HG03565 (cell line): ENCODE measurements at regions not wholly inside any gene's neighbourhood (a gene's known extent, or its start where the extent isn't known, plus 50 kb on each side); places are given as distances from the start of the nearest gene placed in this dataset.
"Not testable (repeated sequence)": the region's sequence is repeated elsewhere in the genome, so short reads cannot be mapped to it uniquely, and the experiment has no call there.

Source experiments
- ATAC-seq: cut with Tn5 transposase; IDR thresholded peaks from one replicate; pipeline ENCODE4 v1.9.1; 2021; ENCODE audit warnings: mild to moderate bottlenecking, moderate library complexity; ENCODE audit not compliant: unreplicated experiment

DNA sequence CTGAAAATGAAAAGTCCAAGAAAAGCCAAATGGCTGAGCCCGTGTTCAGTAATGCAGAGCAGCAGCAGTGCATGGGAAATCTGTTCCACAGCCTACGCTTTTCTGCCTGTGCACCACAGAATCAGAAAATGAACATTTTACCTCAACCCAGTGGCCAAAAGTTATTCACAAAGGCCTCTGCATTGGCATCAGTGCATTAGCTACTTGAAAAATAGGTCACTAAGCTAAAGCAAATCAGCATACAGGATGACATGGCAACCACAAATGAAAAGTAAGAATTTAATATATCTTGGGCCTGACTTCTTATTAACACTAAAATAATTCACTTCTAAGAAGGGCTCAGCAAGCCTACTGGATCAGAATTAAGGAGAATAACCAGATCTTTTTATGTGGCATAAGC is 1145.3 kb upstream of the CHAC2 start:
- no peak for ATAC-seq

DNA sequence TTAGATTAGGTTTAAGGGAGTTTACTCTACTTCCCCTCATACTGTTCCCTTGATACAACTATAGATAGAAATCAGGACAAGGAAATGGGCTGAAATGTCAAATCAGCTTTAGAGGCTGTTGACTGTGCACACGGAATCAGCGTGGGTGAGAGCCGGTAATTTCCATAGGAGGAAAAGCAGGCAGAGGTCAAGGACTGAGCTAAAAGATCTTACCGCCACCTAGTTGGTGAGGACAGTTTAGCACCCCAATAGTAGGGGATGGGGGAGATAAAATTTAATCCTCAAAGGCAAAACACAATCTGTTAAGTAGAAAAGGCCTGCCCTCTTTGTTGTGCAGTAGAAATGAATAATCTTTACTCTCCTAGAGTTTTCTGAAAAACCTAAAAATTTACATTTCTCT is 1154.5 kb upstream of the CHAC2 start:
- ATAC-seq: no peak

DNA sequence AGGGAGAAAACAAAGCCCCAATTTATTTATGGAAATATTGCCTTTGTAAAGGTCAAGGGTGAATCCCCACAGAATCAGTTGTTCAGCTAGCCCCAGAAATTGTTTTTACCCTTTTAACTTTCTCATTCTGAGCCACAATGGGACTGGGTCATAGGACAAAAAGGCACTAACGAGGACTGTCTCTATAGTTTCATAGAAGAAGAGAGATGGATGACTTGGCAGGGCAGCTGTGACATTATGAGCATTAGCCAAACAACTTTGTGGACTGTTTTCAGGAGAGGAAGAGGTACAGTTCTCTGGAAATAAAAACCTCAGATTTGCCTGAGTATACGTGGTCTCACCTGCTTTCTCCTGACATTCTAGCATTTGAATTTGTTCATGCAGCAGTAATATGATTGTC is 1155.8 kb upstream of the CHAC2 start:
- ATAC-seq: no peak

DNA sequence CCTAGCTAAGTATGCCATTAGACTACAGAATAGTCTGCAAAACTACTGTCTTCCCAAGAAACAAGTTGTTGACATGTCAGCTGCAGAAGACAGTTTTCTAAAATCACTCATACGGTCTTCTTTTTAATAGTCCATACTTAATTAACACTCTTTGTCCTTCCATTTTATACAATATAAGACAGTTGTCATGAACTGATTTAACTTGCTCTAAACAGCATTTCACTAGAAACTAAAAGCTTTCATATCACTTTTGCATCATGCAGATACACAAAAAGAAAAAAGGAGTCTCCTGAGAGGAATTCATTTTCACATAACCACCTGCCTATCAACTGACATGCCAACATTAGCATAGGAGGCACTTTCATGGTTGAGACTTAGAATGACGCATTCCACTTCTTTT is 1159.6 kb upstream of the CHAC2 start:
- ATAC-seq: no peak

DNA sequence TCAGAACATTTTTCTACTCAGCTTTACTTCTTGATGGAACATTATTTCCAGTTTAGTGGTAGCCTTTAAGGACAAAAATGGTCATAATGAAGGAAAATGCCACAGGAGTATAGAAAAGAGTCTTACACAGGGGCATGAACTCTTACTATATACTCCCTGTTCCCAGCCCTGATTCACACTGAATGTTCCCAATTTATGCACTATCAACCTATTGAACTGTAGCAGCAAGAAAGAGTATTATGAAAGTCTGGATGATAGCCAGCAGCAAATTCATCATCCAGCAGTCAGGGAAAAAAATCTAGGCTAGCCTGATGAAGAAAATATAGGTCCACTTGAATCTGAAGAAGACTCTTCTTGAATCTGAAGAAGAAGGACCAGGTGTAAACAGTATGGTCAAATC is 1170.3 kb upstream of the CHAC2 start:
- ATAC-seq: no peak

DNA sequence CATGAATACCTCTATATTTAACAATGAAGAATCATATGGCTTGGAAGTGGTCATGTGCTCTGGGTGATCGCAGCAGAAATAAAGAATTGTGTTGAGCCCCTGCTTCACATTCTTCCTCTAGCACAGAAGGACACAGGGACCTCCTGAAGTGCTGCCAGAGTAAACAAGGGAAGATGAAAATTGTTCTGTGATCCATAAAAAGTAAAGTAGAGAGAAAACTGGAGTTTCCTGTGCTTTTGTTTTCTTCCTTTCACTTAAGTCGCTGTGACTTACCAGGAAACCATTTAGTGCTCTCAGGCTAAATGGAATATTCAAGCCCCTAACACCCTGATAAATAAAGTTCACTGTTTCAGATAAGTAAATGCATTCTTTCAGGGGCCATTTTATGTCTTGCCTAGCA is 1173.6 kb upstream of the CHAC2 start:
- no peak for ATAC-seq

DNA sequence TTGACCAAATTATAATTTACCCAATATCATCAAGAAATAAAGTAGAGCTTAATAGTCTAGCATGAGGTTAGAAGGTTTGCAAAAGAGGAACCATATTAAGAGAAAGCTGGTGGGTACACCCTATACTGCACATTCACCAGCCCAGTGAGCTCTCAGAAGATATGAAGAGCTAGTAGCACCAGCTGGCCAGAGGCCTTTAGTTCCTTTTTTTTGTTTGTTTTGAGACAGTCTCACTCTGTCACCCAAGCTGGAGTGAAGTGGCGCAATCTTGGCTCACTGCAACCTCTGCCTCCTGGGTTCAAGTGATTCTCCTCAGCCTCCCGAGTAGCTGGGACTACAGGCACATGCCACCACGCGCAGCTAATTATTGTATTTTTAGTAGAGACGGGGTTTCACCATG is 1183.5 kb upstream of the CHAC2 start:
- ATAC-seq: not testable (repeated sequence)

DNA sequence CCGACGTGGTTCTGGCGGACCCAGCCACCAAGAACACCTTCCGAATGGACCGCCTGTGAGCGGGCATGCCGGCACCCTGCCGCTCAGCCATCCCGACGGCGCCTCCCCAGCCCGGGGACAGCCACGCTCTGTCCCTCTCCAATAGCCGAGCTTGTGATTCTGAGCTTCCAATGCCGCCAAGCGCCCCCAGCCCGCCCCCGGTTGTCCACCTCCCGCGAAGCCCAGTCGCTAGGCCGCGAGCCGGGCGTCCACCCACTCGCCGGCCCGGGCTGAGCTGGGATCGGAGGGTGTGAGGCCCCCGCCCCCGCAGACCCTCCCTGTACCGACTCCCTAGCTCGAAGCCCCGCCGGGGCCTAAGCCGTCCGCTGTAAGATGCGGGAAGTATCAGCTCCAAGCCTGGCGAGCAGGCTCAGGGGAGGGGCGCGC is 1195.1 kb upstream of the CHAC2 start:
- ATAC-seq: no peak

DNA sequence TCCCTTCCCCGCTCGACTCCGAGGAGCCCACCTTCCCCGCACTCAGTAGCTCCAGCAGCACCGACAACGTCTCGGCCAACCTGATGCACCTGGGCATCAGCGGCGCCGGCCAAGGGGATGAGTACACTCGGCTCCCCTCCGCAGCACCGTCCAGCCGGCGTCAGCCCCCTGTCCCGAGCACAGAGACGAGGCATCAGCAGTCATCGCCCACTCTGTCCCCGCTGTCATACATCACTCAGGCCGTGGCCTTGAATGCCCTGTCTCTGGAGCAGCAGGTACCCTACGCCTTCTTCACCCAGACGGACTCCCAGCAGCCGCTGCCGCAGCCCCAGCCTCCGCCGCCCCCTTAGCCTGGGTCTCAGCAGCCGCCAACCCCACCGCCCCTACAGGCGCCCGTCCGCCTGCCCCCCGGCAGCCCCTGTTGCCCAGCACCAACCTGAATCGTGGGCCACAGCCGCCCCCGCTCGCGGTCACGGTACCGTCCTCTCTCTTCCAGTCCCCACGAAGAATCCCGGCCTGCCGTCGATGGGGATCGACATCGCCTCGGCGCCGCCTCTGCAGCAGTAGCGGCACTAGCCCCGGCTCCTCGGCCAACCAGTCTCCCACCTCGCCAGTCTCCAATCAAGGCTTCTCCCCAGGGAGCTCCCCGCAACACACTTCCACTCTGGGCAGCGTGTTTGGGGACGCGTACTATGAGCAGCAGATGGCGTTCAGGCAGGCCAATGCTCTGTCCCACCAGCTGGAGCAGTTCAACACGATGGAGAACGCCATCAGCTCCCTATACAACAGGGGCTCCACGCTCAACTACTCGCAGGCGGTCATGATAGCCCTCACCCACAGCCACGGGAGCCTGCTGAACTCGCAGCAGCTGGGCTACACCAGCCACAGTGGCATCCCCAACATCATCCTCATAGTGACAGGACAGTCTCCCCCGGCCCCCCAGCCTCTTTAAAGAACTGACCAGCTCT is 1195.9 kb upstream of the CHAC2 start:
- ATAC-seq: no peak

DNA sequence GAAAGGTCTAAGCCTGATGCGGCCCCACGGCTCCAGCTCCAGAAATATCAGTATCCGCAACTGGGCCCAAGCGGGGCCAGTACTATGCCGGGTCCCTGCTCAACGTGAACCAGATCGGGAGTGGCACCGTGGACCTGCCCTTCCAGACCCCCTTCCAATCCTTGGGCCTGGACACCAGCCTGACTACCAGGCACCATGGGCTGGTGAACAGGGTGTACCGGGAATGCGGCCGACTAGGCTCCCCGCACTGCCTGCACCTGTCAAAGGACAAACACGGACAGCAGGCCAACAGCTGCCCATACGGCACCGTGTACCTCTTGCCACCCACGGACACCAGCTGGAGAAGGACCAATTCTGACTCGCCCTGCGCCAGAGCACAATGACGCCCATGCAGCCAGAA is 1196.9 kb upstream of the CHAC2 start:
- no peak for ATAC-seq

DNA sequence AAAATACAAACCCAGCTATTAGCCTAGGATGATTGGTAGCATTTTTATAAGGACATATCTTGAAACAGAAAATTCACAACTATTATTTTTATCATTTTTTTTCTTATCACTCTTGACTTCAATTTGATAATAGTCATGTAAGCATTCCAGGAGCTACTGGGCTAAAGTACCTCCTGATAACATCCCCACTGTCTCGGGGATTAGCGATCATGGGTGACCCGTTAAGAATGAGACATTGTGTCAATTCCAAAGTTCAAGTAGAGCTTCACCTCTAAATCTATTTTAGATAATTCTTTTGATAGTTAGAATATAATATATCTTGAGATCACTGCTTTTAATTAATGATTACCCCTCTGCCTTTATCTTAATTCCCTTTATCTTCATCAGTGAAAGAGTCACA is 1204.5 kb upstream of the CHAC2 start:
- ATAC-seq: no peak

DNA sequence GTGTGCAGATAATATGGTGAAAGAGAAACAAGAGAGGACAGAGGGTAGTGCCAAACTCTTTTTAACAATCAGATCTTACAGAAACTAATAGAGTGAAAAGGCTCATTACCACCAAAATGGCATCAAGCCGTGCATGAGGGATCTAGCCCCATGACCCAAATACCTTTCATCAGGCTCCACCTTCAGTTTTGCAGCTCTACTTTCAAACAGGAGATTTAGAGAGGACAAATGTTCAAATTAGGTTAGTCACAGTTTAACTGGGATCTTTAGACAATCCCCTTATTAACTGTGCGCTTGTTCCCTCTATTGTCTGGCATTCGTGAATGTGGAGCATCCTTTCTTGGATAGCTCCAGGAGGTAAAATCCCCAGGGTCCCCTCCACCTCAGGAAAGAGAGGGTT is 1209.3 kb upstream of the CHAC2 start:
- ATAC-seq: no peak

DNA sequence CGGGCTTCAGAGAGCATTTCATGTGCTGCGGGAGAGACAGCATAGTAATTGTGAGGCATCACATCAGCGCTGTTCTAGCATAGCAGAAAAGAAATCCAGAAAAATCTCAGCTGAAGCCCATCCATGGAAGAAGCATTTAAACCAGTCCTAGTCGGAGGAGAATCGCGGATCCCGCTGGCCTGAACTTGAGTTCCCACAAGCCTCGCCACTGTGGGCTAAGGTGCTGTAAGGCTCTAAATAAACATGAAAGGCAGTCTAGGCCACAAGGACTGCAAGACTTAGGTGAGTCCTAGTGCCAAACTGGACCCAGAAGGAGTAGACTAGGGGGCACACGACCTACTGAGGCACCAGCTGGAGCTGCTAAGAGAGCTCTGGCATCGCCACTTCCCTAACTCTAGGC is 1225.3 kb upstream of the CHAC2 start:
- ATAC-seq: no peak

DNA sequence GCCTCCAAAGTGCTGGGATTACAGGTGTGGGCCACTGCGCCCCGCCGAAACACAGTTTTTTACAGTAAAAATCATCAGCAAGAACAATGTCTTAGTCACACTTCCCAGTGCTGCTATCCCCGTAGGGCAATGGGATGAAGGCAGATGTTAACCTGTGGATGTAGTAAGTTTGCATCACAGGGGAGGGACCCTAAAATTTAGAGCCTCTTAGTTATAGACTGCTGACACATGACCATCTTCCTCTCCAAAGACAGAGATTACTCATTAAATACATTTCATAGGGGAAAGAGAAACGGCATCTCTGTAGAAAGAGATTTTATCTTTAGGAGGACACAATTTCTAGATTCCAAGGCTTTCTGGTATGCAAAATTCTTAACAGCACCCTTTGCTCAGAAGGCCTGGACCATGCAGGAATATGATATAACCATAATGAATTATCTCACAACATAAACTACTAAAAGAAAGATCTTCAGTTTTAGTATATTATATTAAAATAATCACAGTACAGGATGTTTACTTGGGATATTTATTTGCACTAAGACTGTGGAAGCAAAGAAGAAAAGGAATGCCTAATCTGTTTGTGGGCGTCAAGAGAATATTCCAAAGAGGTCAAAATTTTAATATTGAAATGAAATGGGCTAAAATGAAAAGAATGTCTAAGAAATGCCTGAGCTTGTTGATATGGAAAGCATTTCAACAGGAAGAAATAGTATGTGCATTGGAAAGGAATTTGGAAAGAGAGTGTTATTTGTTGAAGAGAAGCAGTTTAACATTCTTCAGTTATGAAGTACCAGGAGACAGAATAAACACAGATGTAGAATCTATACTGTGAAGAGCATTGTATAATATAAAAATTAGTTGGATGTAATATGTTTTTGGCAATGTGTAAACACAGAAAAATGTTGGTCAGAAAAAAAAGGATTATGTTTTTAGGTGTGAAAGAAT is 1228.3 kb upstream of the CHAC2 start:
- no peak for ATAC-seq

DNA sequence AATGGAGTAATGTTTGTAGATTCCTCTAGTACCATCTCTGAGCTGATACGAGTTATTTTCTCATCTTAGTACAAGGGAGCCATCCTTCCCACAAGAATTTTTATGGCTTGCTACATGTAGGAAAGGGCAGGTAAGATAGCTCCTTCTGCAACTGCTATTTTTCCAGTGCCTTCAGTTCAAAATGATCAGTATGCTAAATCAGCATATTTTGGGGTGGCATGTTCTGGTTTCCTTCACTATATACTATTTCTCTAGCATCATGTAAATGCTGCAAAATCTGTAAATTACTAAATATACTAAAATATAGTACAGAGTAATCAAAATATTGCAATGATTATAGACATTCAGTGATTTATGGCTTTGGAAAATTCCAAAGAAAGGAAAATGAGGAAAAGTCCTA is 1230.0 kb upstream of the CHAC2 start:
- ATAC-seq: no peak

DNA sequence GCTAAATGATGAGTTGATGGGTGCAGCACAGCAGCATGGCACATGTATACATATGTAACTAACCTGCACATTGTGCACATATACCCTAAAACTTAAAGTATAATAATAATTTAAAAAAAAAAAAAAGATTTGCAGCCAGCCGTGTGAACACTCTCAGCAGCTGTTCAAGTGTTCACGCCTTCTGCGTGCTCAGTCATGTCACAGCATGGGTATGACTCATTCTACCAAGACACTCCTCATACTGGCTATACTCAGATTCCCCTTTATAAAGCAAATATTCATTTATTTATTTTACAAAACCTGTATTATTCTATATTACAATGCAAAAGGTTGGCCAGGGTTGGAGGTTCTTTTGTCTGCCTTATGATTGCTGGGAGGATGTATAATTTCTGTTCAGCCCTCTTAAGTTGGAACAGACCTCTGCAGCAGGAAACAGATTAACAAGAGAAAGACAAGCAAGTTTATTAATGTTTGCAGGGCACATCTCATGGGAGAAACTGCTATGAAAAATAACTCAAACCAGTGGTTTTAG is 1230.6 kb upstream of the CHAC2 start:
- ATAC-seq: no peak

DNA sequence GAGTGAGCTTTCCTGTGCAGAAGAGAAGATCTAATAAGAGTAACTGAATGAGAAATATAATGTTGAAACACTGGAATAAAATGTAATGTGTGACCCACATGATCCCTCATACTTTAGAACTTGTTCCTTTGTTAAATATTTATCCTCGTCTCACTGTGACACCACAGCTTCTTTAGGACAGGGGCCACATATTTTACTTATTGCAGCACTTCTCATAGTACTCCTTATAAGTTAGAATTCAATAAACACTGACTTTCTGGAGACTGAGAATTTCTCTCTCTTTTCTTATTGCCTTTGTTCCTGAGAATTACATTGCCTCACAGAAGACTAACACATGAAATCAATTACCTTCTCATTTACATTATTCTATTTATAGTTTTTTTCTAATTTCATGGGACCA is 1234.6 kb upstream of the CHAC2 start:
- no peak for ATAC-seq

DNA sequence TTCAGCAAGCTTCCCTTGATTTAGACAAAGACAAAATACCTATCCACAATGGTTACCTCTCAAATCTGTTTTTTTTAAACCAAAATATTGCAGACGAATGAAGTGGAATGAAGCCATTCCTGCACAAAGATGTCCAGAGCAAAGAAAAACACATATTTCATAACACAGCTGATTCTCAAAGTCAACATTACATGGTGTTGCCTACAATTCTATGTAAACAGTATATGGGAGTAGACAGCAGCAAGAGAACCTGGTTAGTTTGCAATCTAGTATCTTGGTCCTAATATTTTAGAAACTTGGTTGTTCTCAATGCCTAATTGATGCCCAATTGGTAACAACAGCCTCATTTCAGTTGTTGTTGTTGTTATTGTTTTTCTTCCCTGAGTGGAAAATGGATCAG is 1240.9 kb upstream of the CHAC2 start:
- ATAC-seq: no peak

DNA sequence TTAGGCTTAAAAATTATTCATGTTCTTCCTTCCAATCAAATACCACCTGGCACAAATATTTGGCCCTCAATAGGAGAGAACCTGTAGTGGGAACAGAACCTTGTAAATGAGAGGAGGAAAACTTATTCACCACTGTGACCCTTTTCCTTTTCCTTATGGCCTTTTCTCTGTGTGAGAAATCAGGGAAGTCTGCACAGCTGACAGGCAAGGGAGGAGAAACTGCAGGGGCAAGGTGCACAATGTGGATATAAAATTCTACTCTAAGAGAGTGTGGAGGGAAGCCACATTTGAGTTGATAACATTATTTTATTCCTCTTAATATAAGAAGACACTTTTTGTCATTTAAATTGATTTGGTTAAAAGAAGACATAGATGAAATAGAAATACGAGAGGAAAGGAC is 1247.0 kb upstream of the CHAC2 start:
- ATAC-seq: no peak

DNA sequence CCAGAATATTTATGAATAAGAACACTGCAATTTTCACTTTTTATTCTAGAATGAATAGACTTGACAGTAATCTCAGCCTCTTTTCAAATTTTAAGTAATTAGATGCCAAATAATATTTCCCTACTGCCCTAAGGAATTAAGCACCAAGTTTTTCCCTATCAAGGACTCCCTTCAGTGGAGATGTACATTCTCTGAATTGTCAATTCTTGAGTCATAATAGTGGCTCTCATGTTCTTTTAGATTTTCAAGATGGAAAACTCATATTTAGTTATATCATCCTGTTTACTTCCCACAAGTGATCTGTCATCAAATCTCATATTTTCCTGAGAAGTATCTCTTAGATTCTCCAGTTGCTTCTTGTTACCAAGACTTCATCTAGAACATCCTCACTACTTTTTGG is 1248.9 kb upstream of the CHAC2 start:
- no peak for ATAC-seq

DNA sequence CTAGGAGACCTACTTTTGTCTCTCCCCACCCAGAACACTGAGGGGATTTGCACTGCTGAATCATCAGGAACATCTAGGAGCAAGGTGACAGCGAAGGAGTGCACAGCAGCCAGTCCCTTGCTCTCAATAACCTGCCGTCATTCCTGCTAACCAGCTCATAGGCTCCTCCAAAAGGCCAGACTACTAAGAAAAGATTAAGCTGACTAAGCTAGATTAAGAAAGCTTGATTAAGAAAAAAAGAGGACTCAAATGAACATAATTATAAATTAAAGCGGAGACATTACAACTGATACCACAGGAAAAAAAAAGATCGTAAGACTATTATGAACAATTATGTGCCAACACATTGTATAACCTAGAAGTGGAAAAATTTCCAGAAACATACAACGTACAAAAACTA is 1254.8 kb upstream of the CHAC2 start:
- no peak for ATAC-seq

DNA sequence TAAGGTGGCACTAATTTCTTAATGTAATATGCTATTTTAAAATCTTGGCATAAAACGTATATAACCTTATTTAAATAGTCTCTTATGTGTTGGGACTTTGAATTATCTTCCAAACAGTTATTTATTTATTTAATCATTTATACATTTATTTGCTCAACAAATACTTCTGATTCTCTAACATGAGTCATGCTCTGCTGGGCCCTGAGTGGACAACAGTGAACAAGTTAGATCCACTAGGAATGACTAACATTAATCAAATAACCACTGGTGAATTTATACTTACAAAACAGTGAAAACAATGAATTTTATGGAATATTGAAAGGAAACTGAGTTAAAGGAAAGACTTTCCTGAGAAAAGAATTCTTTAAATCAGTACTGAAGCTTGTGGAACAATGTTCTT is 1257.2 kb upstream of the CHAC2 start:
- ATAC-seq: no peak
